Type B pancreatic cell (in vitro differentiated cells): ENCODE measurements at regions not wholly inside any gene's neighbourhood (a gene's known extent, or its start where the extent isn't known, plus 50 kb on each side); places are given as distances from the start of the nearest gene placed in this dataset.

Experiments used
- DNase-seq: peaks from one replicate; pipeline ENCODE4 v3.0.0; 2021; ENCODE audit warnings: mixed read lengths; ENCODE audit not compliant: unreplicated experiment; ENCODE audit errors: extremely low spot score
- H3K27ac Mint-ChIP-seq: 2 replicates; pipeline ENCODE4 v1.8.0; 2021; ENCODE audit warnings: mild to moderate bottlenecking, mixed read lengths
- H3K27me3 Mint-ChIP-seq: 2 replicates; pipeline ENCODE4 v1.8.0; 2021; ENCODE audit warnings: mixed read lengths
- H3K36me3 Mint-ChIP-seq: 2 replicates; pipeline ENCODE4 v1.8.0; 2021; ENCODE audit warnings: mixed read lengths
- H3K4me1 Mint-ChIP-seq: one replicate; pipeline ENCODE4 v1.8.0; 2021; ENCODE audit warnings: mixed read lengths; ENCODE audit not compliant: unreplicated experiment
- H3K4me3 Mint-ChIP-seq: 2 replicates; pipeline ENCODE4 v1.8.0; 2021; ENCODE audit warnings: mild to moderate bottlenecking, mixed read lengths
- H3K9me3 Mint-ChIP-seq: 2 replicates; pipeline ENCODE4 v1.8.0; 2021; ENCODE audit warnings: mixed read lengths
- TF ChIP-seq, protein P1 (sequence below): fragments of 200-600 bp; sonication (generic); conservative IDR thresholded peaks from 2 replicates; pipeline ENCODE4 v1.5.0; 2021; ENCODE audit warnings: antibody characterized with exemption, mild to moderate bottlenecking

GRCh38 chr13:43988302-43988701, 108.6 kb downstream of the LACC1 start:
- no peak for DNase-seq
- H3K4me1 Mint-ChIP-seq = peaks cover 37% of the 10 kb centered on the region
- no peak overlapping the region for H3K4me3 Mint-ChIP-seq
- no peaks in the 10 kb centered on the region for H3K9me3 Mint-ChIP-seq
- H3K36me3 Mint-ChIP-seq = no peaks in the 10 kb centered on the region
- TF ChIP-seq, protein P1, sequence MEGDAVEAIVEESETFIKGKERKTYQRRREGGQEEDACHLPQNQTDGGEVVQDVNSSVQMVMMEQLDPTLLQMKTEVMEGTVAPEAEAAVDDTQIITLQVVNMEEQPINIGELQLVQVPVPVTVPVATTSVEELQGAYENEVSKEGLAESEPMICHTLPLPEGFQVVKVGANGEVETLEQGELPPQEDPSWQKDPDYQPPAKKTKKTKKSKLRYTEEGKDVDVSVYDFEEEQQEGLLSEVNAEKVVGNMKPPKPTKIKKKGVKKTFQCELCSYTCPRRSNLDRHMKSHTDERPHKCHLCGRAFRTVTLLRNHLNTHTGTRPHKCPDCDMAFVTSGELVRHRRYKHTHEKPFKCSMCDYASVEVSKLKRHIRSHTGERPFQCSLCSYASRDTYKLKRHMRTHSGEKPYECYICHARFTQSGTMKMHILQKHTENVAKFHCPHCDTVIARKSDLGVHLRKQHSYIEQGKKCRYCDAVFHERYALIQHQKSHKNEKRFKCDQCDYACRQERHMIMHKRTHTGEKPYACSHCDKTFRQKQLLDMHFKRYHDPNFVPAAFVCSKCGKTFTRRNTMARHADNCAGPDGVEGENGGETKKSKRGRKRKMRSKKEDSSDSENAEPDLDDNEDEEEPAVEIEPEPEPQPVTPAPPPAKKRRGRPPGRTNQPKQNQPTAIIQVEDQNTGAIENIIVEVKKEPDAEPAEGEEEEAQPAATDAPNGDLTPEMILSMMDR = no peak
- H3K27ac Mint-ChIP-seq = no peak overlapping the region
- H3K27me3 Mint-ChIP-seq = peaks cover 10% of the 10 kb centered on the region

- H3K4me3 Mint-ChIP-seq = no peak overlapping the region
- H3K36me3 Mint-ChIP-seq = no peaks in the 10 kb centered on the region
- peaks cover 2% of the 10 kb centered on the region for H3K9me3 Mint-ChIP-seq
- H3K27me3 Mint-ChIP-seq = peaks cover 7% of the 10 kb centered on the region
- no peak overlapping the region for H3K27ac Mint-ChIP-seq
- peaks cover 23% of the 10 kb centered on the region for H3K4me1 Mint-ChIP-seq
- DNase-seq = no peak
- TF ChIP-seq, protein P1 = no peak
Measured at GRCh38 chr13:43990021-43990420, 110.3 kb downstream of the LACC1 start.

- Mint-ChIP-seq H3K9me3 (peaks cover 10% of the 10 kb centered on the region), H3K36me3 (no peaks in the 10 kb centered on the region), H3K27me3 (peaks cover 7% of the 10 kb centered on the region), H3K27ac (no peak overlapping the region), H3K4me3 (no peak overlapping the region), H3K4me1 (peaks cover 17% of the 10 kb centered on the region)
- TF ChIP-seq, protein P1 = no peak
- DNase-seq = no peak
Measured at GRCh38 chr13:43990829-43991228, 111.1 kb downstream of the LACC1 start.

- TF ChIP-seq, protein P1 = no peak
- Mint-ChIP-seq H3K4me1 (peaks cover 9% of the 10 kb centered on the region), H3K27me3 (peaks cover 7% of the 10 kb centered on the region), H3K36me3 (no peaks in the 10 kb centered on the region), H3K4me3 (peak overlapping the region; percentile 25), H3K9me3 (peaks cover 12% of the 10 kb centered on the region), H3K27ac (peak overlapping the region; percentile 34)
- no peak for DNase-seq
Measured at GRCh38 chr13:43991773-43992201, 112.1 kb downstream of the LACC1 start.

GRCh38 chr13:43992211-43992610, 112.5 kb downstream of the LACC1 start:
- H3K27me3 Mint-ChIP-seq = peaks cover 9% of the 10 kb centered on the region
- peaks cover 10% of the 10 kb centered on the region for H3K4me1 Mint-ChIP-seq
- peak overlapping the region; percentile 34 for H3K27ac Mint-ChIP-seq

More at GRCh38 chr13:43992211-43992610, 112.5 kb downstream of the LACC1 start:
- TF ChIP-seq, protein P1 = no peak
- Mint-ChIP-seq H3K4me3 (peak overlapping the region; percentile 25), H3K9me3 (peaks cover 12% of the 10 kb centered on the region), H3K36me3 (no peaks in the 10 kb centered on the region)
- no peak for DNase-seq
